HG02623 (cell line): ENCODE measurements at regions not wholly inside any gene's neighbourhood (a gene's known extent, or its start where the extent isn't known, plus 50 kb on each side); places are given as distances from the start of the nearest gene placed in this dataset.

Experiments
- ATAC-seq: cut with Tn5 transposase; IDR thresholded peaks from one replicate; pipeline ENCODE4 v1.9.1; 2021; ENCODE audit warnings: moderate library complexity; ENCODE audit not compliant: unreplicated experiment

GRCh38 chrX:68930542-68931317 lies 101.9 kb downstream of the EFNB1 start:
- ATAC-seq, result no peak

- no peak for ATAC-seq
These were observed 100.7 kb downstream of the EFNB1 start for GRCh38 chrX:68929332-68930150.

GRCh38 chrX:68928401-68928800 lies 99.6 kb downstream of the EFNB1 start:
- ATAC-seq, result no peak

GRCh38 chrX:68927178-68927577 lies 98.4 kb downstream of the EFNB1 start:
- ATAC-seq, result no peak

GRCh38 chrX:68923147-68923546 lies 94.3 kb downstream of the EFNB1 start:
- no peak for ATAC-seq

GRCh38 chrX:68922013-68922412 lies 93.2 kb downstream of the EFNB1 start:
- ATAC-seq, result no peak

GRCh38 chrX:68920561-68920960 lies 91.7 kb downstream of the EFNB1 start:
- ATAC-seq, result no peak

- no peak for ATAC-seq
These were observed 90.9 kb downstream of the EFNB1 start for GRCh38 chrX:68919707-68920106.

- no peak for ATAC-seq
These were observed 89.4 kb downstream of the EFNB1 start for GRCh38 chrX:68918202-68918601.

GRCh38 chrX:68917799-68918198 lies 89.0 kb downstream of the EFNB1 start:
- ATAC-seq, result no peak

GRCh38 chrX:68916891-68917290 lies 88.1 kb downstream of the EFNB1 start:
- no peak for ATAC-seq

- ATAC-seq, result peak; percentile 76
These were observed 87.0 kb downstream of the EFNB1 start for GRCh38 chrX:68915778-68916177.

- ATAC-seq, result no peak
These were observed 85.7 kb downstream of the EFNB1 start for GRCh38 chrX:68914479-68914946.

GRCh38 chrX:68913249-68913547 lies 84.4 kb downstream of the EFNB1 start:
- no peak for ATAC-seq

- no peak for ATAC-seq
These were observed 83.3 kb downstream of the EFNB1 start for GRCh38 chrX:68912113-68912512.

- no peak for ATAC-seq
These were observed 82.1 kb downstream of the EFNB1 start for GRCh38 chrX:68910731-68911428.

GRCh38 chrX:68909945-68910344 lies 81.1 kb downstream of the EFNB1 start:
- ATAC-seq, result no peak

- no peak for ATAC-seq
These were observed 79.2 kb downstream of the EFNB1 start for GRCh38 chrX:68908071-68908470.

- no peak for ATAC-seq
These were observed 74.1 kb downstream of the EFNB1 start for GRCh38 chrX:68902706-68903504.

- no peak for ATAC-seq
These were observed 72.7 kb downstream of the EFNB1 start for GRCh38 chrX:68901519-68901918.

GRCh38 chrX:68898598-68898997 lies 69.8 kb downstream of the EFNB1 start:
- no peak for ATAC-seq
